ENCODE measurements at regions not wholly inside any gene's neighbourhood (a gene's known extent, or its start where the extent isn't known, plus 50 kb on each side); places are given as distances from the start of the nearest gene placed in this dataset.

GRCh38 chr1:234918961-234919761 lies 209.5 kb downstream of the TOMM20 start:
- Histone ChIP-seq H3K4me3 (ENCODE audit: insufficient read depth, low read depth, low read length, poor library complexity, severe bottlenecking) (no peak overlapping the region), H3K4me1 (ENCODE audit: control insufficient read depth, insufficient read depth, low read length, poor library complexity, severe bottlenecking) (no peaks in the 10 kb centered on the region), H3K27me3 (replicated peaks; ENCODE audit: control insufficient read depth, insufficient read depth, low read length, poor library complexity, severe bottlenecking) (no peaks in the 10 kb centered on the region), H3K9me3 (ENCODE audit: control insufficient read depth, low read length) (no peaks in the 10 kb centered on the region), H3K36me3 (ENCODE audit: control insufficient read depth, insufficient read depth, low read length) (no peaks in the 10 kb centered on the region), H3K27ac (ENCODE audit: insufficient read depth, low read length, poor library complexity, severe bottlenecking) (no peak overlapping the region)
- DNase-seq: no peak

- no peaks in the 10 kb centered on the region for H3K36me3 ChIP-seq (ENCODE audit: control insufficient read depth, insufficient read depth, low read length)
- no peak overlapping the region for H3K27ac ChIP-seq (ENCODE audit: insufficient read depth, low read length, poor library complexity, severe bottlenecking)
- no peaks in the 10 kb centered on the region for H3K27me3 ChIP-seq (replicated peaks; ENCODE audit: control insufficient read depth, insufficient read depth, low read length, poor library complexity, severe bottlenecking)
- H3K4me3 ChIP-seq (ENCODE audit: insufficient read depth, low read depth, low read length, poor library complexity, severe bottlenecking): no peak overlapping the region
- H3K4me1 ChIP-seq (ENCODE audit: control insufficient read depth, insufficient read depth, low read length, poor library complexity, severe bottlenecking): no peaks in the 10 kb centered on the region
- no peaks in the 10 kb centered on the region for H3K9me3 ChIP-seq (ENCODE audit: control insufficient read depth, low read length)
- DNase-seq: no peak
Measured at GRCh38 chr1:234918181-234918841, 210.3 kb downstream of the TOMM20 start.

GRCh38 chr1:234917495-234918180 lies 211.0 kb downstream of the TOMM20 start:
- Histone ChIP-seq H3K27me3 (replicated peaks; ENCODE audit: control insufficient read depth, insufficient read depth, low read length, poor library complexity, severe bottlenecking) (no peaks in the 10 kb centered on the region), H3K36me3 (ENCODE audit: control insufficient read depth, insufficient read depth, low read length) (no peaks in the 10 kb centered on the region), H3K4me1 (ENCODE audit: control insufficient read depth, insufficient read depth, low read length, poor library complexity, severe bottlenecking) (peaks cover under 1% of the 10 kb centered on the region), H3K9me3 (ENCODE audit: control insufficient read depth, low read length) (no peaks in the 10 kb centered on the region), H3K27ac (ENCODE audit: insufficient read depth, low read length, poor library complexity, severe bottlenecking) (no peak overlapping the region), H3K4me3 (ENCODE audit: insufficient read depth, low read depth, low read length, poor library complexity, severe bottlenecking) (no peak overlapping the region)
- no peak for DNase-seq

- Histone ChIP-seq H3K9me3 (ENCODE audit: control insufficient read depth, low read length) (no peaks in the 10 kb centered on the region), H3K36me3 (ENCODE audit: control insufficient read depth, insufficient read depth, low read length) (no peaks in the 10 kb centered on the region), H3K4me1 (ENCODE audit: control insufficient read depth, insufficient read depth, low read length, poor library complexity, severe bottlenecking) (peaks cover 8% of the 10 kb centered on the region), H3K27me3 (replicated peaks; ENCODE audit: control insufficient read depth, insufficient read depth, low read length, poor library complexity, severe bottlenecking) (no peaks in the 10 kb centered on the region), H3K27ac (ENCODE audit: insufficient read depth, low read length, poor library complexity, severe bottlenecking) (no peak overlapping the region), H3K4me3 (ENCODE audit: insufficient read depth, low read depth, low read length, poor library complexity, severe bottlenecking) (no peak overlapping the region)
- no peak for DNase-seq
Measured at GRCh38 chr1:234916840-234917239, 211.8 kb downstream of the TOMM20 start.

- H3K27ac ChIP-seq (ENCODE audit: insufficient read depth, low read length, poor library complexity, severe bottlenecking): no peak overlapping the region
- peaks cover 12% of the 10 kb centered on the region for H3K4me1 ChIP-seq (ENCODE audit: control insufficient read depth, insufficient read depth, low read length, poor library complexity, severe bottlenecking)
- DNase-seq: no peak
- H3K36me3 ChIP-seq (ENCODE audit: control insufficient read depth, insufficient read depth, low read length): no peaks in the 10 kb centered on the region
- H3K4me3 ChIP-seq (ENCODE audit: insufficient read depth, low read depth, low read length, poor library complexity, severe bottlenecking): no peak overlapping the region
- H3K27me3 ChIP-seq (replicated peaks; ENCODE audit: control insufficient read depth, insufficient read depth, low read length, poor library complexity, severe bottlenecking): no peaks in the 10 kb centered on the region
- H3K9me3 ChIP-seq (ENCODE audit: control insufficient read depth, low read length): no peaks in the 10 kb centered on the region
Measured at GRCh38 chr1:234915924-234916675, 212.5 kb downstream of the TOMM20 start.

GRCh38 chr1:234914606-234915290 lies 213.9 kb downstream of the TOMM20 start:
- no peak overlapping the region for H3K27ac ChIP-seq (ENCODE audit: insufficient read depth, low read length, poor library complexity, severe bottlenecking)
- no peaks in the 10 kb centered on the region for H3K27me3 ChIP-seq (replicated peaks; ENCODE audit: control insufficient read depth, insufficient read depth, low read length, poor library complexity, severe bottlenecking)
- H3K4me1 ChIP-seq (ENCODE audit: control insufficient read depth, insufficient read depth, low read length, poor library complexity, severe bottlenecking): peaks cover 12% of the 10 kb centered on the region
- H3K36me3 ChIP-seq (ENCODE audit: control insufficient read depth, insufficient read depth, low read length): no peaks in the 10 kb centered on the region
- no peak overlapping the region for H3K4me3 ChIP-seq (ENCODE audit: insufficient read depth, low read depth, low read length, poor library complexity, severe bottlenecking)
- DNase-seq: no peak
- no peaks in the 10 kb centered on the region for H3K9me3 ChIP-seq (ENCODE audit: control insufficient read depth, low read length)

GRCh38 chr1:234913771-234914170 lies 214.9 kb downstream of the TOMM20 start:
- no peaks in the 10 kb centered on the region for H3K27me3 ChIP-seq (replicated peaks; ENCODE audit: control insufficient read depth, insufficient read depth, low read length, poor library complexity, severe bottlenecking)
- no peak overlapping the region for H3K4me3 ChIP-seq (ENCODE audit: insufficient read depth, low read depth, low read length, poor library complexity, severe bottlenecking)
- no peak overlapping the region for H3K27ac ChIP-seq (ENCODE audit: insufficient read depth, low read length, poor library complexity, severe bottlenecking)
- H3K4me1 ChIP-seq (ENCODE audit: control insufficient read depth, insufficient read depth, low read length, poor library complexity, severe bottlenecking): peaks cover 12% of the 10 kb centered on the region
- no peaks in the 10 kb centered on the region for H3K36me3 ChIP-seq (ENCODE audit: control insufficient read depth, insufficient read depth, low read length)
- no peak for DNase-seq
- no peaks in the 10 kb centered on the region for H3K9me3 ChIP-seq (ENCODE audit: control insufficient read depth, low read length)

- no peak for DNase-seq
- H3K4me3 ChIP-seq (ENCODE audit: insufficient read depth, low read depth, low read length, poor library complexity, severe bottlenecking): no peak overlapping the region
- no peak overlapping the region for H3K27ac ChIP-seq (ENCODE audit: insufficient read depth, low read length, poor library complexity, severe bottlenecking)
- H3K27me3 ChIP-seq (replicated peaks; ENCODE audit: control insufficient read depth, insufficient read depth, low read length, poor library complexity, severe bottlenecking): no peaks in the 10 kb centered on the region
- no peaks in the 10 kb centered on the region for H3K9me3 ChIP-seq (ENCODE audit: control insufficient read depth, low read length)
- H3K36me3 ChIP-seq (ENCODE audit: control insufficient read depth, insufficient read depth, low read length): no peaks in the 10 kb centered on the region
- H3K4me1 ChIP-seq (ENCODE audit: control insufficient read depth, insufficient read depth, low read length, poor library complexity, severe bottlenecking): peaks cover 12% of the 10 kb centered on the region
Measured at GRCh38 chr1:234913278-234913649, 215.4 kb downstream of the TOMM20 start.

- H3K27ac ChIP-seq (ENCODE audit: insufficient read depth, low read length, poor library complexity, severe bottlenecking): peak overlapping the region; percentile 56
- no peaks in the 10 kb centered on the region for H3K9me3 ChIP-seq (ENCODE audit: control insufficient read depth, low read length)
- no peaks in the 10 kb centered on the region for H3K27me3 ChIP-seq (replicated peaks; ENCODE audit: control insufficient read depth, insufficient read depth, low read length, poor library complexity, severe bottlenecking)
- H3K4me3 ChIP-seq (ENCODE audit: insufficient read depth, low read depth, low read length, poor library complexity, severe bottlenecking): no peak overlapping the region
- H3K4me1 ChIP-seq (ENCODE audit: control insufficient read depth, insufficient read depth, low read length, poor library complexity, severe bottlenecking): peaks cover 12% of the 10 kb centered on the region
- H3K36me3 ChIP-seq (ENCODE audit: control insufficient read depth, insufficient read depth, low read length): no peaks in the 10 kb centered on the region
- no peak for DNase-seq
Measured at GRCh38 chr1:234912548-234913277, 215.9 kb downstream of the TOMM20 start.

Data from effector memory CD4-positive, alpha-beta T cell (primary cell).